HepG2 (cell line): ENCODE measurements at regions not wholly inside any gene's neighbourhood (a gene's known extent, or its start where the extent isn't known, plus 50 kb on each side); places are given as distances from the start of the nearest gene placed in this dataset.
A peak's percentile ranks its signal among the peaks of the same experiment; 100 is the strongest.

ENCODE experiments used
- ATF7-NPFF ChIP-seq: sonication (generic); formaldehyde crosslinking; IDR thresholded peaks from 2 replicates; pipeline ENCODE4 v1.8.1; 2023; ENCODE audit warnings: mild to moderate bottlenecking, low read depth, missing genetic modification reagents, moderate library complexity
- FOXC1 ChIP-seq: sonication (generic); formaldehyde crosslinking; IDR thresholded peaks from 2 replicates; pipeline ENCODE4 v1.8.0; 2022; ENCODE audit warnings: mild to moderate bottlenecking, missing genetic modification reagents, borderline replicate concordance
- FOXJ3 ChIP-seq: sonication (generic); formaldehyde crosslinking; IDR thresholded peaks from 2 replicates; pipeline ENCODE4 v1.4.0; 2020; ENCODE audit warnings: missing genetic modification reagents, mild to moderate bottlenecking, borderline replicate concordance
- FOXO1 ChIP-seq: sonication (generic); formaldehyde crosslinking; IDR thresholded peaks from 2 replicates; pipeline ENCODE4 v1.4.0; 2020; ENCODE audit warnings: missing genetic modification reagents
- GABPB1 ChIP-seq: IDR thresholded peaks from 2 replicates; pipeline ENCODE4 v1.6.1; 2016; ENCODE audit warnings: mild to moderate bottlenecking, missing genetic modification reagents, moderate library complexity, missing compliant biosample characterization
- HNF1B ChIP-seq: sonication (generic); formaldehyde crosslinking; IDR thresholded peaks from 2 replicates; pipeline ENCODE4 v1.5.1; 2020; ENCODE audit warnings: mild to moderate bottlenecking, moderate library complexity, missing genetic modification reagents
- KDM3A ChIP-seq: IDR thresholded peaks from 2 replicates; pipeline ENCODE4 v1.6.1; 2018; ENCODE audit warnings: low read depth, missing compliant biosample characterization
- PITX1 ChIP-seq: sonication (generic); formaldehyde crosslinking; IDR thresholded peaks from 2 replicates; pipeline ENCODE4 v1.5.1; 2020; ENCODE audit warnings: mild to moderate bottlenecking, missing genetic modification reagents
- SOX5 ChIP-seq: IDR thresholded peaks from 2 replicates; pipeline ENCODE4 v1.6.1; 2016; ENCODE audit warnings: borderline replicate concordance
- SRF ChIP-seq: IDR thresholded peaks from 2 replicates; pipeline ENCODE4 v1.6.1; 2011; ENCODE audit warnings: mild to moderate bottlenecking, low read depth, low read length, moderate library complexity
- TCF12 ChIP-seq, 2 experiments: fragments of 450-650 bp in 1 of 2; sonication (generic) in 1 of 2; formaldehyde crosslinking in 1 of 2; IDR thresholded peaks; 2 replicates each; pipeline versions ENCODE4 v1.6.1 to v1.8.0; 2017 to 2022; ENCODE audit warnings: antibody characterized with exemption in 1 of 2, mild to moderate bottlenecking in 1 of 2, missing genetic modification reagents in 1 of 2, moderate library complexity in 1 of 2
- XRCC5 ChIP-seq: fragments of 200-400 bp; formaldehyde crosslinking; optimal IDR thresholded peaks from 2 replicates; pipeline ENCODE3; 2017; ENCODE audit warnings: mild to moderate bottlenecking, low read length
- ZFYVE20 ChIP-seq: sonication (generic); formaldehyde crosslinking; IDR thresholded peaks from 2 replicates; pipeline ENCODE4 v1.8.0; 2023; ENCODE audit warnings: low read depth, mild to moderate bottlenecking, moderate library complexity, missing genetic modification reagents, borderline replicate concordance
- ZMYM3 ChIP-seq: sonication (generic); formaldehyde crosslinking; IDR thresholded peaks from 2 replicates; pipeline ENCODE4 v1.5.1; 2020; ENCODE audit warnings: mild to moderate bottlenecking, missing genetic modification reagents
- ZNF18 ChIP-seq: sonication (generic); formaldehyde crosslinking; IDR thresholded peaks from 2 replicates; pipeline ENCODE4 v1.8.0; 2022; ENCODE audit warnings: mild to moderate bottlenecking, missing genetic modification reagents; ENCODE audit not compliant: insufficient replicate concordance
- ZNF235 ChIP-seq: sonication (generic); formaldehyde crosslinking; IDR thresholded peaks from 2 replicates; pipeline ENCODE4 v1.8.1; 2023; ENCODE audit warnings: mild to moderate bottlenecking, missing genetic modification reagents, borderline replicate concordance
- ZNF292 ChIP-seq: sonication (generic); formaldehyde crosslinking; IDR thresholded peaks from 2 replicates; pipeline ENCODE4 v1.8.1; 2022; ENCODE audit warnings: mild to moderate bottlenecking, low read depth, missing genetic modification reagents, borderline replicate concordance
- ZNF720 ChIP-seq: sonication (generic); formaldehyde crosslinking; IDR thresholded peaks from 2 replicates; pipeline ENCODE4 v1.4.0; 2020; ENCODE audit warnings: missing genetic modification reagents
- ZNF83 ChIP-seq: sonication (generic); formaldehyde crosslinking; IDR thresholded peaks from 2 replicates; pipeline ENCODE4 v1.4.0; 2020; ENCODE audit warnings: missing genetic modification reagents, mild to moderate bottlenecking, borderline replicate concordance
- TF ChIP-seq, protein P1 (sequence below): sonication (generic); formaldehyde crosslinking; IDR thresholded peaks from 2 replicates; pipeline ENCODE4 v1.9.0; 2022; ENCODE audit warnings: low read depth, missing genetic modification reagents
- TF ChIP-seq, protein P2 (sequence below): sonication (generic); formaldehyde crosslinking; IDR thresholded peaks from 2 replicates; pipeline ENCODE4 v1.5.1; 2020; ENCODE audit warnings: missing genetic modification reagents, mild to moderate bottlenecking, borderline replicate concordance

DNA sequence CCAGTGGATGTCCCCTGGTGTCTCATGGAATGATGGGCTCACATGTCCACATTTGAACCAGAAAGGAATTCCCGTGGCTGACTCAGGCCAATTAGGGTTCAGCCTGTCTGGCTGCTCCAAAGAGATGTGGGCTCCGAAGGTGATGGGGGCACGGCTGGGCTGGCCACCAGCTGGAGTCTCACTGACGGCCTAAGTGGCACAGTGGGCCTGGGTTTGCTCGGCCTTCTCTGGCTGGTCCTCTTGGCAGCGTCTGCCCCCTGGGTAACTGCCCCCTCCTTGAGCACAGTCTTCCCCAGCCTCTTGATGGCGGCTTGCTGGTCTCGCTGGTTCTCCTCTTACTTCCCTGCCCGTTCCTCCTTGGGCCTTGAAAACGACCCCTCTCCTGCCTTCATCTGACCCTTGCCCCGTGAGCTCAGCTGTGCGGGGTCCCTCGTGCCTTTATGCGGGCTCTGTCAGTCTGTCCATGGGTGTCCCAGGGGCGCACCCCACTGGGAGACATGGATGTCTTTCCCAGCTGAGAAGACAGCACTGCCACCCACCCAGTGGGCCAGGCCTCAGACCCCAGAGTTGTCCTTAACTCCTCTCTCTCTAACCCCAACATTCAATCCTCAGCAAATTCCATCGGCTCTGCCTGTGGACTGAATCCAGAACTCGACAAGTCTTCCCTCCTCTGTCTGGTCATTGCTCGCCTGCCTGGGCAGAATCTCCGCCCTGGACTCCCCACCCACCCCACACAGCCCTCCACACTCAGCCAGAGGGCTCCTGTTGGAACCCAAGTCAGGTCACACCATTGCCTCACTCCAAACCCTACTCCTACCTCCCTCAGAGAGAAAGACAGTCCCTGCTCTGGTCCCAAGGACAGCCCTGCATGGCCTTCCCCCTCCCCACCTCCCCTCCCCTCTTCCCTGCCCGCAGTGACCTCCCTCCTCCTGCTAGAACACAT is 78.7 kb downstream of the CEBPB start (continued):
- TF ChIP-seq KDM3A (CRISPR knock-in tag) (peak; percentile 48; the same call in 1 of the 2 replicates), ATF7-NPFF (CRISPR knock-in tag) (peak; percentile 64; the same call in 1 of the 2 replicates), ZMYM3 (CRISPR knock-in tag) (peak; percentile 66), XRCC5 (no peak), TCF12 (IDR thresholded peaks at IDR 0.05) (no peak), TCF12 (CRISPR knock-in tag; IDR thresholded peaks at IDR 0.05) (no peak), FOXO1 (CRISPR knock-in tag) (no peak), ZFYVE20 (CRISPR knock-in tag) (no peak), FOXJ3 (CRISPR knock-in tag) (no peak), ZNF18 (CRISPR knock-in tag) (no peak), ZNF292 (0 out of 2 replicates have a peak, but pooled peaks have one; percentile 64), ZNF720 (CRISPR knock-in tag) (0 out of 2 replicates have a peak, but pooled peaks have one; percentile 31), GABPB1 (CRISPR knock-in tag) (peak; percentile 14; the same call in 1 of the 2 replicates), ZNF235 (no peak), PITX1 (CRISPR knock-in tag) (peak; percentile 51; the same call in 1 of the 2 replicates), FOXC1 (CRISPR knock-in tag) (peak; percentile 84; the same call in 1 of the 2 replicates), HNF1B (CRISPR knock-in tag) (0 out of 2 replicates have a peak, but pooled peaks have one; percentile 21), SOX5 (CRISPR knock-in tag) (0 out of 2 replicates have a peak, but pooled peaks have one; percentile 1), ZNF83 (CRISPR knock-in tag) (0 out of 2 replicates have a peak, but pooled peaks have one; percentile 57), SRF (no peak)
- TF ChIP-seq, protein P1, sequence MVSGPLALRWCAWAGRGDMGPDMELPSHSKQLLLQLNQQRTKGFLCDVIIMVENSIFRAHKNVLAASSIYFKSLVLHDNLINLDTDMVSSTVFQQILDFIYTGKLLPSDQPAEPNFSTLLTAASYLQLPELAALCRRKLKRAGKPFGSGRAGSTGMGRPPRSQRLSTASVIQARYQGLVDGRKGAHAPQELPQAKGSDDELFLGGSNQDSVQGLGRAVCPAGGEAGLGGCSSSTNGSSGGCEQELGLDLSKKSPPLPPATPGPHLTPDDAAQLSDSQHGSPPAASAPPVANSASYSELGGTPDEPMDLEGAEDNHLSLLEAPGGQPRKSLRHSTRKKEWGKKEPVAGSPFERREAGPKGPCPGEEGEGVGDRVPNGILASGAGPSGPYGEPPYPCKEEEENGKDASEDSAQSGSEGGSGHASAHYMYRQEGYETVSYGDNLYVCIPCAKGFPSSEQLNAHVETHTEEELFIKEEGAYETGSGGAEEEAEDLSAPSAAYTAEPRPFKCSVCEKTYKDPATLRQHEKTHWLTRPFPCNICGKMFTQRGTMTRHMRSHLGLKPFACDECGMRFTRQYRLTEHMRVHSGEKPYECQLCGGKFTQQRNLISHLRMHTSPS (CRISPR knock-in tag): no peak
- TF ChIP-seq, protein P2, sequence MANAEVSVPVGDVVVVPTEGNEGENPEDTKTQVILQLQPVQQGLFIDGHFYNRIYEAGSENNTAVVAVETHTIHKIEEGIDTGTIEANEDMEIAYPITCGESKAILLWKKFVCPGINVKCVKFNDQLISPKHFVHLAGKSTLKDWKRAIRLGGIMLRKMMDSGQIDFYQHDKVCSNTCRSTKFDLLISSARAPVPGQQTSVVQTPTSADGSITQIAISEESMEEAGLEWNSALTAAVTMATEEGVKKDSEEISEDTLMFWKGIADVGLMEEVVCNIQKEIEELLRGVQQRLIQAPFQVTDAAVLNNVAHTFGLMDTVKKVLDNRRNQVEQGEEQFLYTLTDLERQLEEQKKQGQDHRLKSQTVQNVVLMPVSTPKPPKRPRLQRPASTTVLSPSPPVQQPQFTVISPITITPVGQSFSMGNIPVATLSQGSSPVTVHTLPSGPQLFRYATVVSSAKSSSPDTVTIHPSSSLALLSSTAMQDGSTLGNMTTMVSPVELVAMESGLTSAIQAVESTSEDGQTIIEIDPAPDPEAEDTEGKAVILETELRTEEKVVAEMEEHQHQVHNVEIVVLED (CRISPR knock-in tag): no peak
